ENCODE measurements at regions not wholly inside any gene's neighbourhood (a gene's known extent, or its start where the extent isn't known, plus 50 kb on each side); places are given as distances from the start of the nearest gene placed in this dataset.

DNA sequence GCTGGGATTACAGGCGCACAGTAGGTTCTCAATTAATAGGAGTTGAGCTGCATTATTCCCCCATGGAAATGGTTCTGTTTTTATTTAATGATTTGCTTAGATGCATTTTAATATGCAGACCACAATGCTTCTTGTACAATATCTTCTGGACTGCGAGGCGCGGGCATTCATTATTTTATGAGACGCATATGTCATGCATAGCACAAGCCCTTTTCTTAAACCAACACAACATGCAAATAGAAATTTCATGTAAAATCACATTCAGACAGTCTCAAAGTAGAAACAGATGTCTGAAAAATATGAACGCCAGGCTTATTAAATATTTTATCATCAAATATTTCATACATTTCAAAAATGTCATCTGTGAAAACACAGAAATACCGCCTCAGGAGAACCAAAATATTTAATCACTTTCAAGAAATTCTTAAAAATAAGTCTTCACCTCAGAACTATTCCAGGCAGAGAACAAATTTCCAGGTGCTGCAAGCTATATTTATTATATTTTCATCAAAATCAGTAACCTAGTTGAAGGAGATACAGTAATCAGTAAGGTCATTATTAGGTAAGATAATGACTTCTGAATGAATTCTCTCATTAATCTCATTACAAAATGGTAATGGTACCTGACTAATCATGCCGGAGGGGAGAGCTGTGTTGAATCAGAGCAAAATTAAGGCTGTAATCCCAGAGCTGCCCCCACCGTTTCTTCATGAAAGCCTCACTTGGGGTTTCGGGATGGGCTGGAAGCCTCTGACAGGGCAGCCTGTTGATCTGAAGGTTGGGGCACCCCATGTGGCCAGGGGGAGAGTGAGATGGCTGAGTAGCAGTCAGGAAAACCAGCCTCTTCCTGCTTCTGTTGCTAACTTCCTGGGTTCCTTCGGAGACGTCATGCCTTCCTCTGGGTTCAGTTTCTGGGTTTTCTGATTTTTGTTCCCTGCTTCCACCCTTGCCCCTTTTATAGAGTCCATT, 133.9 kb upstream of the ZNF618 start:
- ATAC-seq: no peak
- TF ChIP-seq, protein P1, sequence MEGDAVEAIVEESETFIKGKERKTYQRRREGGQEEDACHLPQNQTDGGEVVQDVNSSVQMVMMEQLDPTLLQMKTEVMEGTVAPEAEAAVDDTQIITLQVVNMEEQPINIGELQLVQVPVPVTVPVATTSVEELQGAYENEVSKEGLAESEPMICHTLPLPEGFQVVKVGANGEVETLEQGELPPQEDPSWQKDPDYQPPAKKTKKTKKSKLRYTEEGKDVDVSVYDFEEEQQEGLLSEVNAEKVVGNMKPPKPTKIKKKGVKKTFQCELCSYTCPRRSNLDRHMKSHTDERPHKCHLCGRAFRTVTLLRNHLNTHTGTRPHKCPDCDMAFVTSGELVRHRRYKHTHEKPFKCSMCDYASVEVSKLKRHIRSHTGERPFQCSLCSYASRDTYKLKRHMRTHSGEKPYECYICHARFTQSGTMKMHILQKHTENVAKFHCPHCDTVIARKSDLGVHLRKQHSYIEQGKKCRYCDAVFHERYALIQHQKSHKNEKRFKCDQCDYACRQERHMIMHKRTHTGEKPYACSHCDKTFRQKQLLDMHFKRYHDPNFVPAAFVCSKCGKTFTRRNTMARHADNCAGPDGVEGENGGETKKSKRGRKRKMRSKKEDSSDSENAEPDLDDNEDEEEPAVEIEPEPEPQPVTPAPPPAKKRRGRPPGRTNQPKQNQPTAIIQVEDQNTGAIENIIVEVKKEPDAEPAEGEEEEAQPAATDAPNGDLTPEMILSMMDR (IDR thresholded peaks at IDR 0.05): no peak
- H3K9me3 ChIP-seq: no peaks in the 10 kb centered on the region
- intact Hi-C loops (cut with DNase I): no loop called here
- peaks cover 3 to 9% of the 10 kb centered on the region in 2 donors for H3K27me3 ChIP-seq
- no peak for DNase-seq
- H3K36me3 ChIP-seq: no peaks in the 10 kb centered on the region
- no peak overlapping the region for H3K4me3 ChIP-seq
- H3K4me1 ChIP-seq: no peaks in the 10 kb centered on the region
- no peak overlapping the region for H3K27ac ChIP-seq

DNA sequence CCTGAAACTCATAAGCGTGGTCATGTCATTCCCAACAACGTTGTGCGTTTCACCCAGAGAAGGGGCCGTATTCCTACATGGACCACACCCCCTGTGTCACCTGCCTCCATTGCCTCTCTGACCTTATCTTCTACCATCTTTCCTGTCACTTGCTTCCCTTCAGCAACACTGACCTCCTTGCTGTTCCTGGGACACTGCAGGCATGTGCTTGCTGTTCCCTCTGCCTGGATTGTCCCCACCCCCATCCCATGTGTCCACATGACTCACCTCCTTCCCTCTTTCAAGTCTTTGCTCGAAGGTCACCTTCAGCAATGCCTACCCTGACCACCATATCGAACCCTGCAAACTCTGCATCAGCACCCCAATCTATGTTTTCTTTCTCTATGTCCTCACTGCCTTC, 133.2 kb upstream of the ZNF618 start:
- peaks cover 0 to 5% of the 10 kb centered on the region in 2 donors for H3K9me3 ChIP-seq
- DNase-seq (no peak), ATAC-seq (no peak)
- intact Hi-C loops (cut with DNase I): no loop called here
- no peaks in the 10 kb centered on the region for H3K4me1 ChIP-seq
- TF ChIP-seq, protein P1 (IDR thresholded peaks at IDR 0.05): no peak
- no peak overlapping the region for H3K4me3 ChIP-seq
- no peak overlapping the region for H3K27ac ChIP-seq
- H3K36me3 ChIP-seq: no peaks in the 10 kb centered on the region
- H3K27me3 ChIP-seq: peaks cover 3 to 9% of the 10 kb centered on the region in 2 donors

DNA sequence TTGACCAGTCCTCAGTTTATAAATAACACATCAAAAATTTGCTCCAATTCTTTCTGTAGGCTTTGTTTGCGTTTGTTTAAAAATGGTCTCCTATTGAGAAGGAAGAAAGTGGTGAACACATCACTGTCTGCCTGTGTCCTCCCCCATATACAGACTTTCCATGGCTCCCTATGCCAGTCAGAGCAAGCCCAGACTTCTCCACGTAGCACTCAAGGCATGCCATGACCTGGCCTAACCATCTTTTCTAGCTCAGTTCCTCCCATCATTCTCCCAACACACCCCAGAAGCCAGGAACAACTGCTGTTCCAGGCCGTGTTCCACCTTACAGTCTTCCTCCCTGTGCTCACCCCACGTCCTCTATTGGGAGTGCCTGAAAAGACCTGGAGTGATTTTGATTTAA, 129.6 kb upstream of the ZNF618 start:
- no peak overlapping the region for H3K27ac ChIP-seq
- peaks cover 0 to 20% of the 10 kb centered on the region in 2 donors for H3K9me3 ChIP-seq
- peaks cover 0 to 6% of the 10 kb centered on the region in 2 donors for H3K27me3 ChIP-seq
- TF ChIP-seq, protein P1 (IDR thresholded peaks at IDR 0.05): no peak
- H3K36me3 ChIP-seq: no peaks in the 10 kb centered on the region
- no peak for ATAC-seq
- DNase-seq: no peak
- H3K4me3 ChIP-seq: no peak overlapping the region
- intact Hi-C loops (cut with DNase I): no loop called here
- no peaks in the 10 kb centered on the region for H3K4me1 ChIP-seq

DNA sequence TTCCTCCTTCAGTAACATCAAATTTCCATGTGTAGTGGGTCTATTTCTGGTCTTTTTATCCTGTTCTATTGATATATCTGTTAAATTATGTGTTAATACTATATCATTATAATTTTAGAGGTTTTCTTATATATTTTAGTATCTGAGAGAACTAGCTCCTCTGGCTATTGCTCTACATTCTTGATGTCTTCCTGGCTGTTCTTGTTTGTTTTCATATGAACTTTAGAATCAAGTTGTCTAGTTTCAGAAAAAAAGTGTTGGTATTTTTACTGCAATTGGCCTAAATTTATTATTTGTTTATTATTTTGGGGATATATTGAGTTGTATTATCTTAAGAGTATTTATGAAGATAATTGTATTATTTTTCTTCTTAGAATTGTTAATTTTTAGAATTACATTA, 128.0 kb upstream of the ZNF618 start:
- H3K27ac ChIP-seq: no peak overlapping the region
- TF ChIP-seq, protein P1 (IDR thresholded peaks at IDR 0.05): no peak
- peaks cover 0 to 7% of the 10 kb centered on the region in 2 donors for H3K27me3 ChIP-seq
- peaks cover 0 to 20% of the 10 kb centered on the region in 2 donors for H3K9me3 ChIP-seq
- ATAC-seq: no peak
- H3K4me1 ChIP-seq: no peaks in the 10 kb centered on the region
- no peaks in the 10 kb centered on the region for H3K36me3 ChIP-seq
- no peak for DNase-seq
- intact Hi-C loops (cut with DNase I): no loop called here
- H3K4me3 ChIP-seq: no peak overlapping the region

DNA sequence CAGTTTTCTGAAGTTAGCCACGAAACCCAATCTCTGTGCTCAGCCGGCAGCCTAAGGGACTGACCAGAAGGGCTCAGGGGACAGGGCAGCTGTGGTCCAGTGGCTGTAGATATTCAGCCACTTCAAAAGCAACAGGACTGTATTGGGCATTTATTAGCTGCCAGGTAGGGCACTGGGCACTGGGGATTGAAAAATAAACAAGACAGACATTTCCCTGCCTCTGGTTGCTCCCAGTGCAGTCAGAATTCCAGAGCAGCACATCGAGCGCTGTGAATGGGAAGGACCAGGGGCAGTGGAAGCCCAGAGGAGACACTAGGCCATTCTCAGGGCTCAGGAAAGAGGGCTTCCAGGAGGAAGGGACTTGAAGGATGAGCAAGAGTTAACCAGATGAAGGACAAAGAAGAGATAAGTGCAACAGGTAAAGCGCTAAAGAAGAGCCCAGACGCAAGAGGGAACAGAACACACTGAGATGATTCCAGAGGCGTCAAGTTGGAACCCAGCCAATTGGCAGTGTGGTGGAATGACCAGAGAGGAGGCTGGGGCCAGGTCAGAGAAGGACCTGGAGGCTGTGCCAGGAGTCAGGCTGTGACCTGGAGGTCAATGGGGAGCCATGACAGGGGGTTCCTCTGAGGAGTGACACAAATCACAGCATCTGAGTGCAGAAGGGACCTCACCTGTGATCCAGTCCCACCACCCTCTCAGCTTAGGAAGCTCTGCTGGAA, 122.5 kb upstream of the ZNF618 start:
- TF ChIP-seq, protein P1 (IDR thresholded peaks at IDR 0.05): no peak
- no peak overlapping the region for H3K4me3 ChIP-seq
- H3K36me3 ChIP-seq: no peaks in the 10 kb centered on the region
- no peak overlapping the region for H3K27ac ChIP-seq
- H3K9me3 ChIP-seq: peaks cover 0 to 9% of the 10 kb centered on the region in 2 donors
- H3K27me3 ChIP-seq: peaks cover 0 to 22% of the 10 kb centered on the region in 2 donors
- intact Hi-C loops (cut with DNase I): no loop called here
- DNase-seq: no peak
- H3K4me1 ChIP-seq: no peaks in the 10 kb centered on the region
- ATAC-seq: no peak
